ENCODE measurements at regions not wholly inside any gene's neighbourhood (a gene's known extent, or its start where the extent isn't known, plus 50 kb on each side); places are given as distances from the start of the nearest gene placed in this dataset.

DNA sequence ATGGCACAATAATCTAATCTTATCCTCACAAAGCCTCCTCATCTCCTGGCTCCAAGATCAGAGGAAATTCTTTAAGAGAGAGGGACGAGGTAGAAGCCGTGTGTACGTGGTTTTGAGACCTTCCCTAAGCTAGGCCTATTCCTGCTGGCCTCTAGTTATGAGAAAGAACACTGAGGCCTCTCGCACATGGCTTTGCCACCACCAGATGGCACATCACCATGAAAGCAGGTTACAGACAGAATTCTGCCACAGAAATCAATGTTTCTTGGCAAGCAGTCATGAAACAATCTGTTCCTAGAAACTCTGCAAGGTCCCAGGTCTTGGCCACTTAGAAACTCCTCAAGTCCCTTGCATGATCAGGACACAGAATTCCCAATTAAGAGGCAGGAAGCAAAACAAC, 268.2 kb upstream of the TAS2R1 start:
- TF ChIP-seq POLR2A (IDR thresholded peaks at IDR 0.05; ENCODE audit: insufficient read depth in 1 of 2, low read depth in 2 of 2, low read length in 2 of 2) (no peak), NFIC (IDR thresholded peaks at IDR 0.05; ENCODE audit: low read length) (no peak), TAF15 (IDR thresholded peaks at IDR 0.05; ENCODE audit: low read depth, low read length, poor library complexity, severe bottlenecking) (no peak), ZNF17 (CRISPR knock-in tag; IDR thresholded peaks at IDR 0.05) (no peak), ATF1 (CRISPR knock-in tag; IDR thresholded peaks at IDR 0.05) (no peak), TP53 (CRISPR knock-in tag; conservative IDR thresholded peaks at IDR 0.05) (no peak), THYN1 (CRISPR knock-in tag; IDR thresholded peaks at IDR 0.05; ENCODE audit: borderline replicate concordance, low read depth) (no peak)
- TF ChIP-seq, protein P1, sequence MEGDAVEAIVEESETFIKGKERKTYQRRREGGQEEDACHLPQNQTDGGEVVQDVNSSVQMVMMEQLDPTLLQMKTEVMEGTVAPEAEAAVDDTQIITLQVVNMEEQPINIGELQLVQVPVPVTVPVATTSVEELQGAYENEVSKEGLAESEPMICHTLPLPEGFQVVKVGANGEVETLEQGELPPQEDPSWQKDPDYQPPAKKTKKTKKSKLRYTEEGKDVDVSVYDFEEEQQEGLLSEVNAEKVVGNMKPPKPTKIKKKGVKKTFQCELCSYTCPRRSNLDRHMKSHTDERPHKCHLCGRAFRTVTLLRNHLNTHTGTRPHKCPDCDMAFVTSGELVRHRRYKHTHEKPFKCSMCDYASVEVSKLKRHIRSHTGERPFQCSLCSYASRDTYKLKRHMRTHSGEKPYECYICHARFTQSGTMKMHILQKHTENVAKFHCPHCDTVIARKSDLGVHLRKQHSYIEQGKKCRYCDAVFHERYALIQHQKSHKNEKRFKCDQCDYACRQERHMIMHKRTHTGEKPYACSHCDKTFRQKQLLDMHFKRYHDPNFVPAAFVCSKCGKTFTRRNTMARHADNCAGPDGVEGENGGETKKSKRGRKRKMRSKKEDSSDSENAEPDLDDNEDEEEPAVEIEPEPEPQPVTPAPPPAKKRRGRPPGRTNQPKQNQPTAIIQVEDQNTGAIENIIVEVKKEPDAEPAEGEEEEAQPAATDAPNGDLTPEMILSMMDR (CRISPR knock-in tag; IDR thresholded peaks at IDR 0.05) = peak; percentile 48
- TF ChIP-seq, protein P2, sequence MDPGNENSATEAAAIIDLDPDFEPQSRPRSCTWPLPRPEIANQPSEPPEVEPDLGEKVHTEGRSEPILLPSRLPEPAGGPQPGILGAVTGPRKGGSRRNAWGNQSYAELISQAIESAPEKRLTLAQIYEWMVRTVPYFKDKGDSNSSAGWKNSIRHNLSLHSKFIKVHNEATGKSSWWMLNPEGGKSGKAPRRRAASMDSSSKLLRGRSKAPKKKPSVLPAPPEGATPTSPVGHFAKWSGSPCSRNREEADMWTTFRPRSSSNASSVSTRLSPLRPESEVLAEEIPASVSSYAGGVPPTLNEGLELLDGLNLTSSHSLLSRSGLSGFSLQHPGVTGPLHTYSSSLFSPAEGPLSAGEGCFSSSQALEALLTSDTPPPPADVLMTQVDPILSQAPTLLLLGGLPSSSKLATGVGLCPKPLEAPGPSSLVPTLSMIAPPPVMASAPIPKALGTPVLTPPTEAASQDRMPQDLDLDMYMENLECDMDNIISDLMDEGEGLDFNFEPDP (CRISPR knock-in tag; conservative IDR thresholded peaks at IDR 0.05) = no peak
- TF ChIP-seq, protein P3, sequence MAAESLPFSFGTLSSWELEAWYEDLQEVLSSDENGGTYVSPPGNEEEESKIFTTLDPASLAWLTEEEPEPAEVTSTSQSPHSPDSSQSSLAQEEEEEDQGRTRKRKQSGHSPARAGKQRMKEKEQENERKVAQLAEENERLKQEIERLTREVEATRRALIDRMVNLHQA (CRISPR knock-in tag; IDR thresholded peaks at IDR 0.05) = no peak
- TF ChIP-seq, protein P4, sequence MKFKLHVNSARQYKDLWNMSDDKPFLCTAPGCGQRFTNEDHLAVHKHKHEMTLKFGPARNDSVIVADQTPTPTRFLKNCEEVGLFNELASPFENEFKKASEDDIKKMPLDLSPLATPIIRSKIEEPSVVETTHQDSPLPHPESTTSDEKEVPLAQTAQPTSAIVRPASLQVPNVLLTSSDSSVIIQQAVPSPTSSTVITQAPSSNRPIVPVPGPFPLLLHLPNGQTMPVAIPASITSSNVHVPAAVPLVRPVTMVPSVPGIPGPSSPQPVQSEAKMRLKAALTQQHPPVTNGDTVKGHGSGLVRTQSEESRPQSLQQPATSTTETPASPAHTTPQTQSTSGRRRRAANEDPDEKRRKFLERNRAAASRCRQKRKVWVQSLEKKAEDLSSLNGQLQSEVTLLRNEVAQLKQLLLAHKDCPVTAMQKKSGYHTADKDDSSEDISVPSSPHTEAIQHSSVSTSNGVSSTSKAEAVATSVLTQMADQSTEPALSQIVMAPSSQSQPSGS (CRISPR knock-in tag; IDR thresholded peaks at IDR 0.05) = no peak
